Pancreas (tissue), 10 donors: ENCODE measurements at regions not wholly inside any gene's neighbourhood (a gene's known extent, or its start where the extent isn't known, plus 50 kb on each side); places are given as distances from the start of the nearest gene placed in this dataset.
A peak's percentile ranks its signal among the peaks of the same experiment; 100 is the strongest.
"Not testable (repeated sequence)": the region's sequence is repeated elsewhere in the genome, so short reads cannot be mapped to it uniquely, and the experiment has no call there.

ENCODE experiments used
- ATAC-seq, 4 donors: fragments of 200-7000 bp; cut with Tn5 transposase; one replicate each; pipeline versions ENCODE4 v1.8.0 to v1.9.1; 2020; ENCODE audit warnings: mild to moderate bottlenecking in 4 of 4, moderate library complexity in 4 of 4
- DNase-seq, 6 donors: peaks; one replicate each; pipeline ENCODE4 v3.0.0-alpha.2; 2020
- FAIRE-seq: peaks from 2 replicates; lab custom pipeline; 2012; peaks lifted over from hg19 to GRCh38; lab: Jason Lieb, UNC
- H3K27ac ChIP-seq, 4 donors: fragments of 200-600 bp; sonication (generic); 1 replicate in 3 of 4; 2 replicates in 1 of 4; pipeline versions ENCODE4 v1.5.0 to v1.8.0; 2020
- H3K27me3 ChIP-seq, 4 donors: fragments of 200-600 bp; one replicate each; pipeline ENCODE4 v1.8.0; 2021
- H3K36me3 ChIP-seq, 3 donors: fragments of 200-600 bp; sonication (generic) in 1 of 3; one replicate each; pipeline versions ENCODE4 v1.5.0 to v1.8.0; 2020 to 2021
- H3K4me1 ChIP-seq, 3 donors: fragments of 200-600 bp; one replicate each; pipeline ENCODE4 v1.8.0; 2021
- H3K4me3 ChIP-seq, 4 donors: fragments of 200-600 bp; sonication (generic) in 2 of 4; one replicate each; pipeline versions ENCODE4 v1.5.0 to v1.8.0; 2020 to 2021
- H3K9me3 ChIP-seq, 4 donors: fragments of 200-600 bp; one replicate each; pipeline ENCODE4 v1.8.0; 2021
- CTCF ChIP-seq, 4 donors: fragments of 200-600 bp; sonication (generic) in 3 of 4; IDR thresholded peaks; one replicate each; pipeline versions ENCODE4 v1.5.0 to v1.8.0; 2021; ENCODE audit warnings: antibody characterized with exemption in 4 of 4
- WGBS, 2 donors: extraction: QIAGEN DNeasy Blood & Tissue Kit; methylation state at CpG; one replicate each; pipeline ENCODE4 v1.1.7; 2013; 5-methylcytosine and 5-hydroxymethylcytosine counted together
- intact Hi-C, 3 donors: fragments of 100-400 bp; cut with DNase I; formaldehyde crosslinking; loops; one replicate each; pipeline versions ENCODE4 v1.11.1 to v1.14.2; 2022
- donor health status: healthy with polysubstance abuse.
- donor health status: DM: no; HTN: no; CAD: no; lungs with moderate emphysema.
- donor health status: DM: no; HTN: no; CAD: no.
- donor health status: control.
- donor health status: control.
- donor health status: Bipolar disorder and iron deficiency.
- donor health status: DM: yes; HTN: yes; CAD: no.
- donor health status: DM: no; HTN: no; CAD: no.
- donor health status: DM: no; HTN: no; CAD: no.
- donor health status: DM: yes; HTN: yes; CAD: no.

GRCh38 chr2:107738266-107738665, 88.4 kb upstream of the RGPD4 start:
- Histone ChIP-seq H3K27ac (no peak overlapping the region), H3K4me3 (no peak overlapping the region), H3K36me3 (no peaks in the 10 kb centered on the region), H3K9me3 (no peaks in the 10 kb centered on the region), H3K27me3 (no peaks in the 10 kb centered on the region), H3K4me1 (no peaks in the 10 kb centered on the region)
- ATAC-seq, result no peak
- DNase-seq, result no peak
- intact Hi-C loops, result no loop called here
- 37 to 48% methylated on average over 4 of the region's 4 CpGs for WGBS, 2 donors
- TF ChIP-seq CTCF (IDR thresholded peaks at IDR 0.05), result no peak
- FAIRE-seq, result no peak

- FAIRE-seq (no peak), DNase-seq (no peak), ATAC-seq (no peak)
- no peaks in the 10 kb centered on the region for H3K4me1 ChIP-seq
- H3K9me3 ChIP-seq, result no peaks in the 10 kb centered on the region
- H3K36me3 ChIP-seq, result no peaks in the 10 kb centered on the region
- no peak overlapping the region for H3K4me3 ChIP-seq
- H3K27ac ChIP-seq, result no peak overlapping the region
- intact Hi-C loops, result no loop called here
- H3K27me3 ChIP-seq, result no peaks in the 10 kb centered on the region
- TF ChIP-seq CTCF (IDR thresholded peaks at IDR 0.05), result no peak
- 56 to 79% methylated on average over 2 of the region's 2 CpGs for WGBS, 2 donors
Measured at GRCh38 chr2:107740300-107740699, 86.4 kb upstream of the RGPD4 start.

- no peaks in the 10 kb centered on the region for H3K36me3 ChIP-seq
- no peaks in the 10 kb centered on the region for H3K4me1 ChIP-seq
- no peak for TF ChIP-seq CTCF (IDR thresholded peaks at IDR 0.05)
- FAIRE-seq (no peak), ATAC-seq (no peak), DNase-seq (no peak)
- no peaks in the 10 kb centered on the region for H3K27me3 ChIP-seq
- H3K27ac ChIP-seq, result no peak overlapping the region
- H3K4me3 ChIP-seq, result no peak overlapping the region
- no peaks in the 10 kb centered on the region for H3K9me3 ChIP-seq
- 76 to 84% methylated on average over 5 of the region's 5 CpGs for WGBS, 2 donors
- intact Hi-C loops, result no loop called here
Measured at GRCh38 chr2:107742460-107743027, 84.1 kb upstream of the RGPD4 start.

- Histone ChIP-seq H3K27ac (no peak overlapping the region), H3K4me3 (no peak overlapping the region), H3K4me1 (no peaks in the 10 kb centered on the region), H3K9me3 (no peaks in the 10 kb centered on the region), H3K36me3 (no peaks in the 10 kb centered on the region), H3K27me3 (no peaks in the 10 kb centered on the region)
- no peak for TF ChIP-seq CTCF (IDR thresholded peaks at IDR 0.05)
- ATAC-seq (no peak), FAIRE-seq (no peak), DNase-seq (no peak)
- WGBS, 2 donors, result 70 to 76% methylated on average over 5 of the region's 5 CpGs
- intact Hi-C loops, result no loop called here
Measured at GRCh38 chr2:107743274-107743673, 83.4 kb upstream of the RGPD4 start.

GRCh38 chr2:107745100-107745499, 81.6 kb upstream of the RGPD4 start:
- Histone ChIP-seq H3K4me3 (no peak overlapping the region), H3K27ac (no peak overlapping the region), H3K27me3 (no peaks in the 10 kb centered on the region), H3K9me3 (no peaks in the 10 kb centered on the region), H3K36me3 (no peaks in the 10 kb centered on the region), H3K4me1 (no peaks in the 10 kb centered on the region)
- 41 to 52% methylated on average over 3 of the region's 3 CpGs for WGBS, 2 donors
- ATAC-seq (no peak), FAIRE-seq (no peak), DNase-seq (no peak)
- intact Hi-C loops, result no loop called here
- TF ChIP-seq CTCF (IDR thresholded peaks at IDR 0.05), result no peak

- WGBS, 2 donors, result 68 to 79% methylated on average over 13 of the region's 13 CpGs
- H3K9me3 ChIP-seq, H3K27ac ChIP-seq, H3K36me3 ChIP-seq, DNase-seq, ATAC-seq, FAIRE-seq, H3K27me3 ChIP-seq, H3K4me1 ChIP-seq, H3K4me3 ChIP-seq, intact Hi-C loops: not testable (repeated sequence)
Measured at GRCh38 chr2:107746552-107747198, 80.0 kb upstream of the RGPD4 start.

GRCh38 chr2:107747199-107747963, 79.3 kb upstream of the RGPD4 start:
- ATAC-seq, H3K36me3 ChIP-seq, intact Hi-C loops: not testable (repeated sequence)

More at GRCh38 chr2:107747199-107747963, 79.3 kb upstream of the RGPD4 start:
- H3K4me3 ChIP-seq, H3K9me3 ChIP-seq, H3K27ac ChIP-seq, H3K27me3 ChIP-seq, FAIRE-seq, H3K4me1 ChIP-seq: not testable (repeated sequence)
- 88 to 93% methylated on average over 38 to 51 of the region's 51 CpGs for WGBS, 2 donors
- DNase-seq, result peak in 1 of 6 donors; percentile 55
